KMS-11 (cell line): ENCODE measurements at regions not wholly inside any gene's neighbourhood (a gene's known extent, or its start where the extent isn't known, plus 50 kb on each side); places are given as distances from the start of the nearest gene placed in this dataset.

Experiments used
- H2AFZ ChIP-seq: fragments of 200-600 bp; sonication (generic); 2 replicates; pipeline ENCODE4 v1.6.1; 2016; ENCODE audit warnings: antibody characterized with exemption, mixed run types, low read depth
- H3K27ac ChIP-seq: fragments of 200-600 bp; sonication (generic); 2 replicates; pipeline ENCODE4 v1.6.1; 2016; ENCODE audit warnings: mild to moderate bottlenecking, mixed run types
- H3K27me3 ChIP-seq: fragments of 200-600 bp; sonication (generic); 2 replicates; pipeline ENCODE4 v1.6.1; 2017; ENCODE audit warnings: mild to moderate bottlenecking, low read depth, mixed run types, moderate library complexity; ENCODE audit not compliant: insufficient read depth
- H3K36me3 ChIP-seq: fragments of 200-600 bp; sonication (generic); 2 replicates; pipeline ENCODE4 v1.6.1; 2017; ENCODE audit warnings: mild to moderate bottlenecking, mixed run types; ENCODE audit not compliant: insufficient read depth
- H3K4me1 ChIP-seq: fragments of 200-600 bp; sonication (generic); 2 replicates; pipeline ENCODE4 v1.6.1; 2016; ENCODE audit warnings: mild to moderate bottlenecking, low read depth, mixed run types; ENCODE audit not compliant: poor library complexity, severe bottlenecking
- H3K4me2 ChIP-seq: fragments of 200-600 bp; sonication (generic); 2 replicates; pipeline ENCODE4 v1.7.0; 2016; ENCODE audit warnings: mild to moderate bottlenecking, mixed run types
- H3K4me3 ChIP-seq: fragments of 200-600 bp; sonication (generic); IDR thresholded peaks from 2 replicates; pipeline ENCODE4 v1.6.1; 2017; ENCODE audit warnings: low read depth, low read length, mixed read lengths; ENCODE audit not compliant: insufficient read depth
- H3K79me2 ChIP-seq: fragments of 200-600 bp; sonication (generic); 2 replicates; pipeline ENCODE4 v1.6.1; 2016; ENCODE audit warnings: low read depth, mixed run types; ENCODE audit not compliant: insufficient read depth
- H3K9ac ChIP-seq: fragments of 200-600 bp; sonication (generic); 2 replicates; pipeline ENCODE4 v1.6.1; 2016; ENCODE audit warnings: mild to moderate bottlenecking, mixed run types
- H4K20me1 ChIP-seq: fragments of 200-600 bp; sonication (generic); 2 replicates; pipeline ENCODE4 v1.6.1; 2016; ENCODE audit warnings: mild to moderate bottlenecking, mixed run types; ENCODE audit not compliant: insufficient read depth
- TF ChIP-seq, protein P1 (sequence below): fragments of 200-600 bp; sonication (generic); conservative IDR thresholded peaks from 2 replicates; pipeline ENCODE4 v1.6.1; 2017; ENCODE audit warnings: low read depth, mild to moderate bottlenecking, antibody characterized with exemption, low read length, moderate library complexity, mixed read lengths

DNA sequence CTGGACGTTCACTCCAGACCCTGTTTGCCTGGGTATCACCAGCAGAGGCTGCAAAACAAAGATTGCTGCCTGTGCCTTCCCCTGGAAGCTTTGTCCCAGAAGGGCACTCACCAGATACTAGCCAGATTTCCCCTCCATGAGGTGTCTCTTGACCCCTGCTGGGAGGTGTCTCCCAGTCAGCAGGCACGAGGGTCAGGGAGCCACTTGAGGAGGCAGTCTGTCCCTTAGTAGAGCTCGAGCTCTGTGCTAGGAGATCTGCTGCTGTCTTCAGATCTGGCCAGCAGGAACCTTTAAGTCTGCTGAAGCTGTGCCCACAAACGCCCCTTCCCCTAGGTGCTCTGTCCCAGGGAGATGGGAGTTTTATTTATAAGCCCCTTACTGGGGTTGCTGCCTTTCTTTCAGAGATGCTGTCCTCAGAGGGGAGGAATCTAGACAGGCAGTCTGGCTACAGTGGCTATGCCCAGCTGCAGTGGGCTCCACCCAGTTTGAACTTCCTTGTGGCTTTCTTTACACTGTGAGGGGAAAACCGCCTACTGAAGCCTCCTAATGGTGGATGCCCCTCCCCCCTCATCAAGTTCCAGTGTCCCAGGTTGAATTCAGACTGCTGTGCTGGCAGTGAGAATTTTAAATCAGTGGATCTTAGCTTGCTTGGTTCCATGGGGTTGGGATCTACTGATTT is 253.9 kb downstream of the SPATA31D1 start:
- peak overlapping the region; percentile 35; the same call in 1 of the 2 replicates for H3K9ac ChIP-seq
- H3K4me3 ChIP-seq = no peak overlapping the region
- peak overlapping the region; percentile 63 for H3K27ac ChIP-seq
- peak overlapping the region; percentile 81 for H3K4me2 ChIP-seq
- no peaks in the 10 kb centered on the region for H4K20me1 ChIP-seq
- peaks cover 22% of the 10 kb centered on the region; the same call in 1 of the 2 replicates for H3K79me2 ChIP-seq
- H3K4me1 ChIP-seq = peaks cover 49% of the 10 kb centered on the region
- no peaks in the 10 kb centered on the region for H3K27me3 ChIP-seq
- TF ChIP-seq, protein P1, sequence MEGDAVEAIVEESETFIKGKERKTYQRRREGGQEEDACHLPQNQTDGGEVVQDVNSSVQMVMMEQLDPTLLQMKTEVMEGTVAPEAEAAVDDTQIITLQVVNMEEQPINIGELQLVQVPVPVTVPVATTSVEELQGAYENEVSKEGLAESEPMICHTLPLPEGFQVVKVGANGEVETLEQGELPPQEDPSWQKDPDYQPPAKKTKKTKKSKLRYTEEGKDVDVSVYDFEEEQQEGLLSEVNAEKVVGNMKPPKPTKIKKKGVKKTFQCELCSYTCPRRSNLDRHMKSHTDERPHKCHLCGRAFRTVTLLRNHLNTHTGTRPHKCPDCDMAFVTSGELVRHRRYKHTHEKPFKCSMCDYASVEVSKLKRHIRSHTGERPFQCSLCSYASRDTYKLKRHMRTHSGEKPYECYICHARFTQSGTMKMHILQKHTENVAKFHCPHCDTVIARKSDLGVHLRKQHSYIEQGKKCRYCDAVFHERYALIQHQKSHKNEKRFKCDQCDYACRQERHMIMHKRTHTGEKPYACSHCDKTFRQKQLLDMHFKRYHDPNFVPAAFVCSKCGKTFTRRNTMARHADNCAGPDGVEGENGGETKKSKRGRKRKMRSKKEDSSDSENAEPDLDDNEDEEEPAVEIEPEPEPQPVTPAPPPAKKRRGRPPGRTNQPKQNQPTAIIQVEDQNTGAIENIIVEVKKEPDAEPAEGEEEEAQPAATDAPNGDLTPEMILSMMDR = no peak
- no peaks in the 10 kb centered on the region for H3K36me3 ChIP-seq
- H2AFZ ChIP-seq = 0 out of 2 replicates have a peak overlapping the region, but pooled peaks have one; percentile 27

DNA sequence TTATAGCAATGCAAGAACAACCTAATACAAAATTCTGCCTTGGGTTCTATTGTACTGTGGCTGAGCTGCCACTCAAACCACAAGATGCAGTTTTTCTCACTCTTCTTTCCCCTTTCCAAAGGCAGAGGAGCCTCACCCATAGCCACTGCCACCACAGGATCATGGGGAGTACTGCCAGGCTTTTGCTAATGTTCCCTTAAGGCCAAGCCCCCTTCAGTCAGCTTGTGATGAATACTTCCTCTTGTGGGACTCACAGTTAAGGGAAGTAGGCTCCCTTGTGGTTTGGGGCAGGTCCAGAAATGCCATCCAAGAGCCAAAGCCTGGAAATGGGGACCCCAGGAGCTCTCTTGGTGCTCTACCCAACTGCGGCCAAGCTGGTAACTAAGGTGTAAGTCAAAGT is 258.7 kb downstream of the SPATA31D1 start:
- Histone ChIP-seq H3K9ac (no peak overlapping the region), H3K27me3 (no peaks in the 10 kb centered on the region), H3K4me1 (peaks cover 48% of the 10 kb centered on the region), H4K20me1 (no peaks in the 10 kb centered on the region), H3K4me3 (no peak overlapping the region), H3K79me2 (peaks cover 16% of the 10 kb centered on the region; the same call in 1 of the 2 replicates), H2AFZ (no peak overlapping the region), H3K36me3 (no peaks in the 10 kb centered on the region), H3K4me2 (no peak overlapping the region), H3K27ac (no peak overlapping the region)
- TF ChIP-seq, protein P1 = no peak

DNA sequence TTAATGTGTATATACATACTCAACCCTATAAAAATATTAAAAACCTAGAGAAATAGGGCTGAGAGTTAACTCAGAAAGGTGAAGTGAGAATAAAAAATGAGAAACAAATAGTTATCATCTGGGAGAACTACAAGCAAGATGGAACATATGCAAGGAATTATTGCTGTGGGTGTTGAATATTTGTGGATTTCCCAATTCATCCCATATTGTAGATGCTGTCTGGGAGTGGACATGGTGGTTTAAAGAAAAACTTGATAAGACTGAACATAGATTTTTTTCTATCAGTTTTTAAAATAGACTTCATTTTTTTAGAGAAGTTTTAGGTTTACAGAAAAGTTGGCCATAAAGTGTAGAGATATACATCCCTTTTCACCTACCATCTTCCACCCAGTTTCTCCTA is 263.5 kb downstream of the SPATA31D1 start:
- H4K20me1 ChIP-seq = no peaks in the 10 kb centered on the region
- no peak overlapping the region for H3K27ac ChIP-seq

DNA sequence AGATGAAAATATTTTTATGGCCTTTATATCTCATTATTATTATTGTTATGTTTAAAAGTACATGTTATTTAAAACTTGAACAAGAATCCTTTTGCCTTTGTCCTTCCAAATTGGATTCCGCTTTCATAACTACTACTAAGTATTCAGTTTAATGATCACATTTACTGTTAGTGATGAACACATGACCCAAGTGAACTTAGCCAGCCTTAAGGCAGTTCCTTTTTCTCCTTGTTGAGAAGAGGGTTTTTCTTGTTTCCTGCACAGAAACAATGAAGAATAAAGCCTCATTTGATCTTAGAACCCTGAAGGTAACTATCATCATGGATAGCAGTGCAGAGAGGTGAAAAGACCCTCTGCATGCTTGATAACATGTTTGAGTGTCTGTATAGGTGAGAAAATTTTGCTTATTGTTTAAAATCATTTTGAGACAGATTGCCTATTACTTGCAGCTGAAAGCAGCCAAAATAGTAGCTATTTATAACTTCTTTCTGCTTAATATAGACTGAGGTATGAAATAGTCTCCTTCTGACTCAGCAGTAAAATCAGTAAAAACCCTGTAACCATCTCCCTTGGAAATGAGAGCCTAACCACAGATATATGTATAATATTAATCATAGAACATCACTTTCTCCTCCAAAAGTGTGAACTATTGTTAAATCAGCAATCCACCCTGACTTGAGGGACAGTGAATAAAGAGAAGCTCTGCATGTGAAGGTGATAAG is 266.2 kb downstream of the SPATA31D1 start:
- Histone ChIP-seq H3K36me3 (no peaks in the 10 kb centered on the region), H3K27ac (peak overlapping the region; percentile 3; the same call in 1 of the 2 replicates), H3K4me1 (peaks cover 34% of the 10 kb centered on the region), H2AFZ (no peak overlapping the region), H3K4me2 (peak overlapping the region; percentile 37), H3K4me3 (no peak overlapping the region), H3K27me3 (no peaks in the 10 kb centered on the region), H3K9ac (no peak overlapping the region), H4K20me1 (no peaks in the 10 kb centered on the region), H3K79me2 (no peaks in the 10 kb centered on the region)
- TF ChIP-seq, protein P1 = no peak

More for the DNA sequence above, 263.5 kb downstream of the SPATA31D1 start:
- TF ChIP-seq, protein P1 = no peak
- H3K4me1 ChIP-seq = peaks cover 42% of the 10 kb centered on the region
- no peaks in the 10 kb centered on the region for H3K36me3 ChIP-seq
- H2AFZ ChIP-seq = no peak overlapping the region
- H3K79me2 ChIP-seq = 0 out of 2 replicates have a peak, but pooled peaks cover 5% of the 10 kb centered on the region
- H3K9ac ChIP-seq = no peak overlapping the region
- no peaks in the 10 kb centered on the region for H3K27me3 ChIP-seq
- no peak overlapping the region for H3K4me2 ChIP-seq
- H3K4me3 ChIP-seq = no peak overlapping the region
